Left ventricle myocardium inferior (tissue), 1 donor: ENCODE measurements at regions not wholly inside any gene's neighbourhood (a gene's known extent, or its start where the extent isn't known, plus 50 kb on each side); places are given as distances from the start of the nearest gene placed in this dataset.

Source experiments
- DNase-seq: peaks from one replicate; pipeline ENCODE4 v3.0.0-alpha.2; 2020
- H3K27ac ChIP-seq: fragments of 200-600 bp; replicated peaks from 2 replicates; pipeline ENCODE4 v1.8.0; 2021
- H3K27me3 ChIP-seq: fragments of 200-600 bp; 2 replicates; pipeline ENCODE4 v1.8.0; 2021; ENCODE audit warnings: low read depth
- H3K36me3 ChIP-seq: fragments of 200-600 bp; 2 replicates; pipeline ENCODE4 v1.8.0; 2021
- H3K4me1 ChIP-seq: fragments of 200-600 bp; 2 replicates; pipeline ENCODE4 v1.8.0; 2021
- H3K4me3 ChIP-seq: fragments of 200-600 bp; 2 replicates; pipeline ENCODE4 v1.8.0; 2021; ENCODE audit warnings: mild to moderate bottlenecking, moderate library complexity
- H3K9me3 ChIP-seq: fragments of 200-600 bp; replicated peaks from 2 replicates; pipeline ENCODE4 v1.8.0; 2021
- intact Hi-C: fragments of 100-400 bp; cut with micrococcal nuclease; formaldehyde crosslinking; loops from one replicate; pipeline ENCODE4 v1.11.0; 2022
- TF ChIP-seq, protein P1 (sequence below): fragments of 200-600 bp; IDR thresholded peaks from 2 replicates; pipeline ENCODE4 v1.8.0; 2021; ENCODE audit warnings: antibody characterized with exemption, mild to moderate bottlenecking, borderline replicate concordance
- donor health status: DM: no; HTN: yes; CAD: no; lungs with severe emphysema.

DNA sequence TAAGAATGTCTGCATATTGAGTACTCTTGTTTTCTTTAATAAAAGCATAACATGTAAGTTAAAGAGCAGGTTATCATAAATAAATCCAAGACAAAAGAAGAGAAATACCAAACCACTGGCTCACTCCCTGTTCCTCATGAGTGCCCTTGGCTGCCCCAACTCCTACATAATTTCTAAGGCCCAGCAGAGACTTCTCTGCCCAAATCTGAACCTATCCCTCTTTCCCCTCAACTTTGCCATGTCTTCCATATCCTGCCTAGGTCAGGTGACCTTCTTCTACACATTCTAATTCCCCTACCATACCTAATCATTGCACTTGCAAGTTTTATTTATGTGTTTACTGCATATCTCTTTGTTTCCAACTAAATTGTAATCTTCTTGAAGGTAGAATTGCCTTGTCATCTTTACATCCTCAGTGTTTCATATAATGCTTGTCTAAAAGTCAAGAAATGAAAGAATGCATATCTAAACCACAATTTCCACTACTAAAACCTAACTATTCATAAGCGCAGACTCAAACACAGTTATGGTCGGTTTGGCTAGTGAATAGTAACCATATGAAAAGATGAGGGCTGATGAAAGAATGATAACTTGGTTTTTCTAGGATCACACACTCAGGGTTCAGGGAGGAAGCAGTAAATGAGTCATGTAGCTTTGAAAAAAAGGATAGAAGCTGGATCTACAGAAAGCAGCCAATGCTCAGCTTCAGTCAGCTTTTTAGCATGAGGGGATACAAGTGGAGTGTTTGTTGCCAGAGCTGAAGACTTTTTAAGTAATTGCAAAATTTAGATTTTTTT, 53.3 kb upstream of the EYA4 start:
- no peak overlapping the region for H3K4me3 ChIP-seq
- H3K27ac ChIP-seq = no peak overlapping the region
- no peak for DNase-seq
- H3K36me3 ChIP-seq = no peaks in the 10 kb centered on the region
- H3K4me1 ChIP-seq = peaks cover 4% of the 10 kb centered on the region
- H3K9me3 ChIP-seq = no peaks in the 10 kb centered on the region
- intact Hi-C loops = loop anchor here (5.0 kb wide), 1 partner anchor 324 kb away; no protein-coding TSS in a partner anchor
- no peaks in the 10 kb centered on the region for H3K27me3 ChIP-seq
- TF ChIP-seq, protein P1, sequence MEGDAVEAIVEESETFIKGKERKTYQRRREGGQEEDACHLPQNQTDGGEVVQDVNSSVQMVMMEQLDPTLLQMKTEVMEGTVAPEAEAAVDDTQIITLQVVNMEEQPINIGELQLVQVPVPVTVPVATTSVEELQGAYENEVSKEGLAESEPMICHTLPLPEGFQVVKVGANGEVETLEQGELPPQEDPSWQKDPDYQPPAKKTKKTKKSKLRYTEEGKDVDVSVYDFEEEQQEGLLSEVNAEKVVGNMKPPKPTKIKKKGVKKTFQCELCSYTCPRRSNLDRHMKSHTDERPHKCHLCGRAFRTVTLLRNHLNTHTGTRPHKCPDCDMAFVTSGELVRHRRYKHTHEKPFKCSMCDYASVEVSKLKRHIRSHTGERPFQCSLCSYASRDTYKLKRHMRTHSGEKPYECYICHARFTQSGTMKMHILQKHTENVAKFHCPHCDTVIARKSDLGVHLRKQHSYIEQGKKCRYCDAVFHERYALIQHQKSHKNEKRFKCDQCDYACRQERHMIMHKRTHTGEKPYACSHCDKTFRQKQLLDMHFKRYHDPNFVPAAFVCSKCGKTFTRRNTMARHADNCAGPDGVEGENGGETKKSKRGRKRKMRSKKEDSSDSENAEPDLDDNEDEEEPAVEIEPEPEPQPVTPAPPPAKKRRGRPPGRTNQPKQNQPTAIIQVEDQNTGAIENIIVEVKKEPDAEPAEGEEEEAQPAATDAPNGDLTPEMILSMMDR = no peak

DNA sequence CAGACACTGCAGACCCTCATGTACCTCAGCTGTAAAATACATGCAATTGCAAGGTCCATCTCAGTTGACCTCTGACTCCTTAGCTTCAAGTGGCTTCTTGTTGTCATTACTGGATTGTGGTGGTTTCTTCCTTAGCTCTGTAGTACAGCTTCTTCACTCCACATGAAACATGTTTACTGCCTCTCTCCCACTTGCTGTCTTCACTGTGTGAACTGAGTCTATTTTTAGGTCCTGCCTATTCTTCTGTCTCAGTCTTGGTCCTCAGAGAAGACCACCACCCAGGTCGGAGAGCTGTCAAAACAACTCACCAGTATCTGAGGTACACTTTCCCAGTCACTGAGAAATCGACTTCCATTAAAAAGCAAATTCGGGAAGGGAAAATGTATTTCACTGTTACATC, 50.2 kb upstream of the EYA4 start:
- Histone ChIP-seq H3K4me3 (no peak overlapping the region), H3K4me1 (peaks cover 4% of the 10 kb centered on the region), H3K27ac (no peak overlapping the region), H3K27me3 (no peaks in the 10 kb centered on the region), H3K36me3 (no peaks in the 10 kb centered on the region), H3K9me3 (peaks cover 16% of the 10 kb centered on the region)
- intact Hi-C loops = no loop called here
- no peak for DNase-seq
- TF ChIP-seq, protein P1 = no peak

DNA sequence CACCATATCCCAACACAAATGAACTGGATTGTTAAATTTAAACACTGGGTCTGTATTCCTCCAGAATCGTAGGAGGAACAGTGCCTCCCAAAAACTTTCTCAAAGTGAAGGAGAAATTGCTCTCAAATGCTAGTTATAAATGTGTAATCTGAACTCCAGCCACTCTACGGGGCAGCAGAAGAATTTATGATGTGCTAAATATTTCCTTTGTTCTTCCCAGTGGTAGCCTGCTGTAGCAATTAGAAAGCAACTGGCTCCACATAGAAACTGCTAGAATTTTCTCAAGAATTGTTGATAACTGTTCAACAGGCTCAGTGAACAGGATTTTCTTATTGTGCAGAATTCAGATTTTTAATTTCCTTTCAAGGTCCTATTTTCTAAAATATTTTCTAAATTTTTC, 49.8 kb upstream of the EYA4 start:
- intact Hi-C loops = no loop called here
- H3K4me1 ChIP-seq = peaks cover 4% of the 10 kb centered on the region
- no peak overlapping the region for H3K27ac ChIP-seq
- no peak for DNase-seq
- H3K9me3 ChIP-seq = peaks cover 16% of the 10 kb centered on the region
- TF ChIP-seq, protein P1 = no peak
- H3K36me3 ChIP-seq = no peaks in the 10 kb centered on the region
- no peaks in the 10 kb centered on the region for H3K27me3 ChIP-seq
- no peak overlapping the region for H3K4me3 ChIP-seq
